PC-3 (cell line): ENCODE measurements at regions not wholly inside any gene's neighbourhood (a gene's known extent, or its start where the extent isn't known, plus 50 kb on each side); places are given as distances from the start of the nearest gene placed in this dataset.

Experiments used
- EZH2phosphoT487 ChIP-seq: fragments of 300-600 bp; sonication (generic); IDR thresholded peaks from 2 replicates; pipeline ENCODE4 v1.6.1; 2018; ENCODE audit warnings: mild to moderate bottlenecking, antibody characterized with exemption, low read length, borderline replicate concordance
- TF ChIP-seq, protein P1 (sequence below): fragments of 300-600 bp; sonication (generic); conservative IDR thresholded peaks from 2 replicates; pipeline ENCODE4 v1.5.1; 2017; ENCODE audit warnings: antibody characterized with exemption, low read depth, mild to moderate bottlenecking, low read length

DNA sequence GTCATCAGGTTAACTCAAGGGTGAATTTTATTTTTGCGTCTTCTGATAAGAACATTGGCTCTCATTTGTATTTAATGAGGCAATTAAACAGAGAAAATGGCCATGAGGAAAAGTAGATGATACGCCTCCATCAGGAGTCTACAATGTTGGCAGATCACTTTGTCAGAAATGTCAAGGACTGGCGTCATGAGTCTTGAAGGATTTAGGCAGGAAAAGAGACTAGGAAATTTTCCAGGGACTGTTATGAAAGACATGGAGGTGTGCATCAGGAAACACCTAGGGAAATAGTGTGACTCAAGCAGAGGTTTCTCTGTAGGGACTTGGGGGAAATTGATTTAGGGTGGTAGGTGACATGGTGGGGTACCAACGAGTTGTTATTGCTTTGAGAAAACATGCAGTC, 53.4 kb upstream of the SLC35B4 start:
- TF ChIP-seq, protein P1, sequence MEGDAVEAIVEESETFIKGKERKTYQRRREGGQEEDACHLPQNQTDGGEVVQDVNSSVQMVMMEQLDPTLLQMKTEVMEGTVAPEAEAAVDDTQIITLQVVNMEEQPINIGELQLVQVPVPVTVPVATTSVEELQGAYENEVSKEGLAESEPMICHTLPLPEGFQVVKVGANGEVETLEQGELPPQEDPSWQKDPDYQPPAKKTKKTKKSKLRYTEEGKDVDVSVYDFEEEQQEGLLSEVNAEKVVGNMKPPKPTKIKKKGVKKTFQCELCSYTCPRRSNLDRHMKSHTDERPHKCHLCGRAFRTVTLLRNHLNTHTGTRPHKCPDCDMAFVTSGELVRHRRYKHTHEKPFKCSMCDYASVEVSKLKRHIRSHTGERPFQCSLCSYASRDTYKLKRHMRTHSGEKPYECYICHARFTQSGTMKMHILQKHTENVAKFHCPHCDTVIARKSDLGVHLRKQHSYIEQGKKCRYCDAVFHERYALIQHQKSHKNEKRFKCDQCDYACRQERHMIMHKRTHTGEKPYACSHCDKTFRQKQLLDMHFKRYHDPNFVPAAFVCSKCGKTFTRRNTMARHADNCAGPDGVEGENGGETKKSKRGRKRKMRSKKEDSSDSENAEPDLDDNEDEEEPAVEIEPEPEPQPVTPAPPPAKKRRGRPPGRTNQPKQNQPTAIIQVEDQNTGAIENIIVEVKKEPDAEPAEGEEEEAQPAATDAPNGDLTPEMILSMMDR, result no peak
- no peak for TF ChIP-seq EZH2phosphoT487
